ENCODE measurements at regions not wholly inside any gene's neighbourhood (a gene's known extent, or its start where the extent isn't known, plus 50 kb on each side); places are given as distances from the start of the nearest gene placed in this dataset.

DNA sequence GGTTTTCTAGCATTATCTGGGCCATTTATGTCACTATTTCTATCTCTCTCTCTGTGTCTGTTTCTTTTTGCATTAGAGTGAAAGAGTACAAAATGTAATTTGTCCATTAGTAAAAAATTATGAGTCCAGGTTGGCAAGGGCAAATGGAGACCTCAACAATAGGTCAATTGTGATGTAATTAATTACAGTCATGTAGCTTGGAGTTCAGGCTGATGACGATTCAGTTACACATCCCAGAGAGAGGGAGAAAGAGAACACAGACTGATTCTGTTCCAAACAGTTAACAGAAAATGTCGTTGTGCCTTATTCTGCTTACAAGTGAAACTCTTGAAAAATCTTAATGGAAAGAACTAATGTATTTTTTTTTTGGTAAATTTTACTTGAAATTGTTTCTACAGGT, 83.3 kb downstream of the ATXN7L3B start:
- TF ChIP-seq POLR2AphosphoS5 (IDR thresholded peaks at IDR 0.05) (no peak), EP300 (IDR thresholded peaks at IDR 0.05) (no peak)
